ENCODE measurements at regions not wholly inside any gene's neighbourhood (a gene's known extent, or its start where the extent isn't known, plus 50 kb on each side); places are given as distances from the start of the nearest gene placed in this dataset.
"Not testable (repeated sequence)": the region's sequence is repeated elsewhere in the genome, so short reads cannot be mapped to it uniquely, and the experiment has no call there.

DNA sequence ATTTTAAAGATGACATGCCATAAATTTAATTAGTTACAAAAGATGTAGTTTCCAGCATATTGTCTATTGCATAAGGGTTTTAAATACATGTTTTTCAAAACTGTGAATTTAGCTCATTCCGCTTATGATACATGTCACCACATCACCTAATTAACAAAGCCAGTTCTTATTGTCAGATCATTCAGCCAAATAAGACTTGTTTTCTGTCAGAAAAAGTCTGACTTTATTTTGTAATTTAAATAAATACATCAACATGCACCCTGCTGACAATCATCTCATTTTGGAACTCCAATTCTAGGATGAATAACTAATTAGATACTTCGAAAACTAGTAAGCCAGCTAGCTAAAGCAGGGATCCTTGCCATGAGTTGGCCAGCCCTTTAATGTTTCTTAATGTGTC lies 110.9 kb upstream of the APP start:
- ATAC-seq (no peak), DNase-seq (no peak)
- Mint-ChIP-seq H3K36me3 (ENCODE audit: low read depth) (no peaks in the 10 kb centered on the region), H3K9me3 (peaks cover 6% of the 10 kb centered on the region), H3K27ac (no peak overlapping the region), H3K4me3 (no peak overlapping the region), H3K4me1 (no peaks in the 10 kb centered on the region), H3K27me3 (no peaks in the 10 kb centered on the region)

DNA sequence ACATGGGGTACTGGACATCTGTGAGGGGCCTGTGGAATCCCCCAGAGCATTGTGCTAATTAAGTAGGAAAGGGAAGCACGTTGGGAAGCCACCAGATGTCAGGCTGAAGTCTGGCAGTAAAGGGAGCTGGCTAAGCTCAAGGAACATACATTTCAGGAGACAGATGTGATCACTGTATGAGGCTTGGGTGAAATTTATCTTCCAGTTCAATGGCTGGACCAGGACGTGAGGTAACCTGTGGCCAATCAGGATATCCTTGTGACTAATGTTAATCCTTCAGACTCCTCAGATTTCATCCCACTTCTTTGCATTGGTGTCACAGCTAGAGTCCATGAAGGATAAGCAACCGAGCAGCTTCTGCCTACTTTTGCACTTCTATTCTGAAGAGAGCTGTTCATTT lies 110.2 kb upstream of the APP start:
- ATAC-seq (no peak), DNase-seq (no peak)
- no peak overlapping the region for H3K4me3 Mint-ChIP-seq
- no peaks in the 10 kb centered on the region for H3K27me3 Mint-ChIP-seq
- H3K36me3 Mint-ChIP-seq (ENCODE audit: low read depth): no peaks in the 10 kb centered on the region
- H3K27ac Mint-ChIP-seq: no peak overlapping the region
- H3K4me1 Mint-ChIP-seq: no peaks in the 10 kb centered on the region
- peaks cover 12% of the 10 kb centered on the region for H3K9me3 Mint-ChIP-seq

DNA sequence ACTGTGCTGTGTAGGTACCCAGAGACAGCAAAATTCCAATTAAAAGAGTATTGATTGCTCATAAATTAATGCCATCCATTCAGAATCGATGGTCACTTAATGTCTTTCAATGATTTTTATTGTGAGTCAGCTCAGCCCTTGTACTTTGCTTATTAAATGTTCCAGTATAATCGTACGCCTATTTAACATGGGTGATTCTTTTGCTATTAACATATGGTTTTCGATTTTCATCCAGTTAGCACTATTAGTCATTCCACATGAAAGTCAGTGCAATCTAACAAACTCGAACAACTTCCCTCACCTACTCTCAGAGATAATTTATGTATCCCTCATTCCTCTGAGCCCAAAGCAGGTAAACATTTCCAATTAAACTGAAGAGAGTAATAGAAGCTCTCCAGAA lies 109.6 kb upstream of the APP start:
- ATAC-seq: no peak
- Mint-ChIP-seq H3K4me3 (no peak overlapping the region), H3K9me3 (peaks cover 17% of the 10 kb centered on the region), H3K27me3 (no peaks in the 10 kb centered on the region), H3K4me1 (no peaks in the 10 kb centered on the region), H3K36me3 (ENCODE audit: low read depth) (no peaks in the 10 kb centered on the region), H3K27ac (no peak overlapping the region)
- no peak for DNase-seq

DNA sequence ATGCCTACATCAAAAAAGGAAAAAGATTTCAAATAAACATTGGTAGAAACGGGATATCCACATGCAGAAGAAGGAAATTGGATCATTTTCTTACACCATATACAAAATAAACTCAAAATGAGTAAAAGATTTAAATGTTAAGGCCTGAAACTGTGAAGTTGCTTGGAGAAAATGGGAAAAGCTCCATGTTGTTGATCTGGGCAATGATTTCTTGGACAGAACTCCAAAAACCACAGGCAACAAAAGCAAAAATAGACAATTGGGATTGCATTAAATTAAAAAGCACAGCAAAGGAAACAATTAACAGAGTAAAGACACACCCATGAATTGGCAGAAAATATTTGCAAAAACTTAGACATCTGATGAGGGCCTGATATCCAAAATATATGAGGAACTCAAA lies 105.2 kb upstream of the APP start:
- ATAC-seq: no peak
- Mint-ChIP-seq H3K27ac (no peak overlapping the region), H3K9me3 (peaks cover 54% of the 10 kb centered on the region), H3K27me3 (peaks cover 2% of the 10 kb centered on the region), H3K36me3 (ENCODE audit: low read depth) (no peaks in the 10 kb centered on the region), H3K4me3 (no peak overlapping the region), H3K4me1 (no peaks in the 10 kb centered on the region)
- no peak for DNase-seq

DNA sequence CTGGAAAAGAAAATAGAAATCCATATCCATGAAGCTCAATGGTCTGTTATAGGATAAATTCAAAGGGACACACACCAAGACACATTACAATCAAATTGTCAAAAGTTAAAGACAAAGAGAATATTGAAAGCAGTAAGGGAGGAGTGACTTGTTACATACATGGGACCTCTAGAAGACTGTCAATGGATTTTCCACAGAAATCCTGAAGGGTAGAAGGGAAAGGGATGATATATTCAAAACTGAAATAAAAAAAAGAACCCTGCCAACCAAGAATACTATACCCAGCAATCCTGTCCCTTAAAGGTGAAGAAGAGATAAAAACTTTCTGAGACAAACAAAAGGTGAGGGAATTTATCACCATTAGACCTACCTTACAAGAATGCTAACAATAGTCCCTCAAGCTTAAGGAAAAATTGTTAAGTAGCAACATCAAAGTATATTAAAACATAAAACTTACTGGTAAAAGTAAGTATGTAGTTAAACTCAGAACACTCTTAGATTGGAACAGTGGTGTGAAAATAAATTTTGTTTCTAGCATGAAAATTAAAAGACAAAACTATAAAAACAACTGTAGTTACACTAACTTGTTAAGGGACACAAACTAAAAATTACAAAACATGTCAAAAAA lies 103.2 kb upstream of the APP start:
- no peaks in the 10 kb centered on the region for H3K36me3 Mint-ChIP-seq (ENCODE audit: low read depth)
- H3K9me3 Mint-ChIP-seq: peaks cover 58% of the 10 kb centered on the region
- no peak for ATAC-seq
- peaks cover 3% of the 10 kb centered on the region for H3K27me3 Mint-ChIP-seq
- DNase-seq: no peak
- no peaks in the 10 kb centered on the region for H3K4me1 Mint-ChIP-seq
- no peak overlapping the region for H3K4me3 Mint-ChIP-seq
- no peak overlapping the region for H3K27ac Mint-ChIP-seq

DNA sequence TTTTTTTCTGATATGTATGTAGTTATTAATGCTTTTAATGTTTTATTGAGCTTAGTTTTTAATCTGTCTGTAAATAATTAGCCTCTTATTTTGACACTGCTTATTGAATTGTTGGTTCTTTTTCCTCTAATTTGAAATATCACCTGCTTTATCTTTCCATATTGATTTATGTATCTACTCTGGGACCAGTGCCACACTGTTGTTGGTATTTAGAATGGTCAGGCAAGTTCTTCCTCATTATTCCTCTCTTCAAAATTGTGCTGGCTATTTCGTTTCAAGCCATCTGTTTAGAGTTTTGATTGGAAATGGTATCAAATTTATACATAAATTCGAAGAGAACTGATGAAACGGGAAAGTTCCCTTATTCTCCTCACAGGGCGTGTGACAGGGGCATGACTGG lies 96.8 kb upstream of the APP start:
- DNase-seq (no peak), ATAC-seq (no peak)
- H3K27ac Mint-ChIP-seq: no peak overlapping the region
- no peaks in the 10 kb centered on the region for H3K36me3 Mint-ChIP-seq (ENCODE audit: low read depth)
- H3K4me3 Mint-ChIP-seq: no peak overlapping the region
- peaks cover 3% of the 10 kb centered on the region for H3K27me3 Mint-ChIP-seq
- H3K4me1 Mint-ChIP-seq: no peaks in the 10 kb centered on the region
- H3K9me3 Mint-ChIP-seq: peaks cover 17% of the 10 kb centered on the region

DNA sequence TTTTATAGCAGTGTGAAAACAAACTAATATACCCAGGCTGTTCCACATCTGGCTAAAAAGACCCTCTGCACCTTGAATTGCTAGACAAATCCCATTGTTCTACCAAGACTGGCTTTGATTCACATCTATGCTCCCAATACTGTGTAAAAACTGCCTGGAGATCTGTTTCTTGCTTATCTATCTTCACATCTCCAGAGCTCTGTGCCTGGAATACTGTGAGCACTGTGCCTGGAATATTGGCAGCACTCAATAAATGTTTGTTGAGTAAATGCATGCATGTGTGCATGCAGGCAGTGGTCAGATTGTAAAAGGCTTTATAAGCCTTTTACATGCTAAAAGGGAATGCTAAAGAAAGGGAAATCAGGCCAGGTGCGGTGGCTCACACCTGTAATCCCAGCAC lies 75.5 kb upstream of the APP start:
- DNase-seq (no peak), ATAC-seq (no peak)
- Mint-ChIP-seq H3K4me3 (no peak overlapping the region), H3K36me3 (ENCODE audit: low read depth) (no peaks in the 10 kb centered on the region), H3K27ac (no peak overlapping the region), H3K27me3 (peaks cover 3% of the 10 kb centered on the region), H3K4me1 (no peaks in the 10 kb centered on the region), H3K9me3 (no peaks in the 10 kb centered on the region)

DNA sequence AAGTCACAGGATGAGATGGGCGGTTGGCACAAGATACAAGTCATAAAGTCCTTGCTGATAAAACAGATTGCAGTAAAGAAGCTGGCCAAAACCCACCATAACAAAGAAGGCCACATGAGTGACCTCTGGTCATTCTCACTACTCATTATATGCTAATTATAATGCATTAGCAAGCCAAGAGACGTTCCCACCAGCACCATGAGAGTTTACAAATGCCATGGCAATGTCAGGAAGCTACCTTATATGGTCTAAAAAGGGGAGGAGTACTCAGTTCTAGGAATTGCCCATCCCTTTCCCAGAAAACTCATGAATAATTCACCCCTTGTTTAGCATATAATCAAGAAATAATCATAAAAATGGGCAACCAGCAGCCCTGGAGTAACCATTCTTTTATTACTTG lies 74.9 kb upstream of the APP start:
- no peak overlapping the region for H3K27ac Mint-ChIP-seq
- DNase-seq (no peak), ATAC-seq (no peak)
- H3K9me3 Mint-ChIP-seq: no peaks in the 10 kb centered on the region
- H3K4me3 Mint-ChIP-seq: no peak overlapping the region
- H3K4me1 Mint-ChIP-seq: no peaks in the 10 kb centered on the region
- H3K36me3 Mint-ChIP-seq (ENCODE audit: low read depth): no peaks in the 10 kb centered on the region
- H3K27me3 Mint-ChIP-seq: peaks cover 3% of the 10 kb centered on the region

DNA sequence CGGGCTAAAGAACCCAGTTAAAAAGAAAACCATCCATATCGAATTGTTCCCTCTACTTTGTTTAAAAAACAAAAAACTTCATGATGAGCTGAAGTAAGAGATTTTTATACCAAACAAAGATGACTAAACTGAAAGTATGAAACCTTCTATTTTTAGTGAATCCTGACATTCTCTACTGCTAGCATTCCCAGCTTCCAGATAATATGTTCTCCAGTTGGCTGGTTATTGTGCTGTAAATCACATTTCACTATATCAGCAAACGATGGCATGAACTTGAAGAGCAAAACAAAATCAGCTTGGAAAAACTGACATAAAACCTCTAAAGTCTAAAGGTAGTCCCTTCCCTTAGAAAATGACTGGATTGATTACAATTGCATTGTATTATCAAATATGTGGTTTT lies 68.1 kb upstream of the APP start:
- DNase-seq: no peak
- ATAC-seq: no peak
- H3K27me3 Mint-ChIP-seq: no peaks in the 10 kb centered on the region
- no peak overlapping the region for H3K4me3 Mint-ChIP-seq
- no peaks in the 10 kb centered on the region for H3K36me3 Mint-ChIP-seq (ENCODE audit: low read depth)
- H3K4me1 Mint-ChIP-seq: no peaks in the 10 kb centered on the region
- no peaks in the 10 kb centered on the region for H3K9me3 Mint-ChIP-seq
- no peak overlapping the region for H3K27ac Mint-ChIP-seq

DNA sequence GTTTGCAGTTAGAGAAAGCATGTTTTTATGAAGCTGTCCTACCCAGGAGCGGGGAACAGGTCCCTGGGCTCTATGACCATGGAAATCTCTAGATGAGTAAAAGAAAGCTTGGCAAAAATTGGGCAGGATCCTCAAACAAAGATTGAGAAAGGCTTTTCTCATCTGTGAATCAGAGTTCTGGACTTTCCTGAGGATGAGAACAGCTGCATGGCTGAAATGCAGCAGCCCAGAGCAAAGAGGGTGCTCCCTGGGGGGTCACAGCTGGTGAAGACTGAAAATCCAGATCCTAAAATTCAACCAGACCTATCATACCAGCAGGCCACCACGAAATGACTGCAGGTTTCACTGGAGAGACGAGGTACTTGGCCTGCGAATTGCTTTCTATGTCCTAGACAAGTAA lies 65.7 kb upstream of the APP start:
- no peak overlapping the region for H3K4me3 Mint-ChIP-seq
- ATAC-seq: no peak
- H3K4me1 Mint-ChIP-seq: no peaks in the 10 kb centered on the region
- no peak for DNase-seq
- no peaks in the 10 kb centered on the region for H3K27me3 Mint-ChIP-seq
- no peaks in the 10 kb centered on the region for H3K36me3 Mint-ChIP-seq (ENCODE audit: low read depth)
- H3K9me3 Mint-ChIP-seq: no peaks in the 10 kb centered on the region
- no peak overlapping the region for H3K27ac Mint-ChIP-seq

DNA sequence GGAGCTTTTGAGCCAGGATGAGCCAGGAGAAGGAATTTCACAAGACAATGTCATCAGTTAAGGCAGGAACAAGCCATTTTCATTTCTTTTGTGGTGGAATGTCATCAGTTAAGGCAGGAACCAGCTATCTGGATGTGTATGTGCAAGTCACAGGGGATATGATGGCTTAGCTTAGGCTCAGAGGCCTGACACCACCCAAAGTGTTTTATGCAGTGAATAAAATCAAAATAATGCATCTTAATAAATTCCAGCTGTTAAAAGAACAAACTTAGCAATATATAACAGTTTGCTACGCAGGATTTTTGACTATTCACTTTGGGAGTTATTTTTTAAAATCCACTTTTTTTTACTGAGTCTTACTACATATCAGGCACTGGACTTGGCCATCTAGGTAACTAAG lies 62.7 kb upstream of the APP start:
- not testable (repeated sequence) for ATAC-seq; H3K4me1 Mint-ChIP-seq; H3K36me3 Mint-ChIP-seq (ENCODE audit: low read depth); DNase-seq; H3K27ac Mint-ChIP-seq; H3K9me3 Mint-ChIP-seq; H3K27me3 Mint-ChIP-seq; H3K4me3 Mint-ChIP-seq

DNA sequence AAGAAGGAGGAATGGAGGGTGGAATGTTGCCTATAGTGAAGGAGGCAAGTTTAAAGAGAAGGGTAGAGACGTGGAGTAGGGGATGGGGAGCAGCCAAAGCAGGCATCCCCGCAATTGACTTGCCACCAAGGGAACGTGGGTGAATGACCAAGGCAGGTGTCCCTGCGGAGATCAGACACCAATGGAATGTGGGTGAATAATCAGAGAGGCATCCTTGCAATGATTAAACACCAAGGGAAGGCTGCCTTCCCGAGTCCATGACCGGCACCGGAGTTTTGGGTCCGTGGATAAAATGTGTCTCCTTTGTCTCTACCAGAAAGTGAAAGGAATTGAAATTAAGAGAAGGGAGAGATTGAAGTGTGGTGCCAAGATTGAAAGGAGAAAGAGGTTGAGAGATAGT lies 61.9 kb upstream of the APP start:
- H3K4me1 Mint-ChIP-seq; DNase-seq; H3K27ac Mint-ChIP-seq; H3K27me3 Mint-ChIP-seq; H3K36me3 Mint-ChIP-seq (ENCODE audit: low read depth); H3K4me3 Mint-ChIP-seq; H3K9me3 Mint-ChIP-seq; ATAC-seq: not testable (repeated sequence)

DNA sequence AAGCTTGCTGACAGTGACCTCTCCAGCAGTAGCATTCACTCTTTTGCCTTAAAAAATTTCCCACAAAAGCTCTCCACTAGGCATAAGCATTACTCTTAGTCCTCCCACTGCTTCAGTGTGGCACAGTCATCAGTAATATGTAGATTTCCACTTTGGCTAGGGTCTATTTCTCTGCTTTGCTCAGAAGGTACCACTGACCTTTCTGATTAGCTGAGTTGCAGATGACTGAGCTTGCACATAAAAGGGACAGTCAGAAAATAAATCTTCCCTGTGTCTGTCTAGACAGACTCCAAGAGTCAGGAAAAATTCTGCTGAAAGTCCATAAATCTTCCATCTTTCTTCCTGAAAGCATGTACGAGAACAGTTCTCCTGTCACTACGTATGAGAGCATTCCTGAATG lies 56.6 kb upstream of the APP start:
- no peaks in the 10 kb centered on the region for H3K4me1 Mint-ChIP-seq
- ATAC-seq: no peak
- H3K27me3 Mint-ChIP-seq: no peaks in the 10 kb centered on the region

DNA sequence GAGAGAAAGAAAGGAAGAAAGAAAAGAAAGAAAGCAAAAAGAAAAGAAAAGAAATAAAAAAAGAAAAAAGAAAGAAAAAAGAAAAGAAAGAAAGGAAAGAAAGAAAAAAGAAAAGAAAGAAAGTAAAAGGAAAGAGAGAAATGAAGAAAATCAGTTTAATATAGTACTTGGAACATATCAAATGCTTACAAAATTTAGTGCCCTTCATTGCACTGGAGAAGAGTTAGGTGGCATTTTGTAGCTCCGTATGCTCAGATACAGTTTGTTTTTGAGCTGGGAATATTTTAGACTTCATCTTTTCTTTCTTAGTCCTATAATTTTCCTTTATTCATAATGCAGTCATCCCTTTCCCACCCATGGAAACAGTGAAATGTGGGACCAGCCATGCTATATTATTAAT lies 56.2 kb upstream of the APP start:
- Mint-ChIP-seq H3K9me3 (no peaks in the 10 kb centered on the region), H3K27ac (no peak overlapping the region), H3K4me3 (no peak overlapping the region), H3K27me3 (no peaks in the 10 kb centered on the region), H3K36me3 (ENCODE audit: low read depth) (no peaks in the 10 kb centered on the region), H3K4me1 (no peaks in the 10 kb centered on the region)
- ATAC-seq (no peak), DNase-seq (no peak)

More for the DNA sequence above, 56.6 kb upstream of the APP start:
- H3K9me3 Mint-ChIP-seq: no peaks in the 10 kb centered on the region
- no peak overlapping the region for H3K4me3 Mint-ChIP-seq
- no peaks in the 10 kb centered on the region for H3K36me3 Mint-ChIP-seq (ENCODE audit: low read depth)
- H3K27ac Mint-ChIP-seq: no peak overlapping the region
- no peak for DNase-seq

DNA sequence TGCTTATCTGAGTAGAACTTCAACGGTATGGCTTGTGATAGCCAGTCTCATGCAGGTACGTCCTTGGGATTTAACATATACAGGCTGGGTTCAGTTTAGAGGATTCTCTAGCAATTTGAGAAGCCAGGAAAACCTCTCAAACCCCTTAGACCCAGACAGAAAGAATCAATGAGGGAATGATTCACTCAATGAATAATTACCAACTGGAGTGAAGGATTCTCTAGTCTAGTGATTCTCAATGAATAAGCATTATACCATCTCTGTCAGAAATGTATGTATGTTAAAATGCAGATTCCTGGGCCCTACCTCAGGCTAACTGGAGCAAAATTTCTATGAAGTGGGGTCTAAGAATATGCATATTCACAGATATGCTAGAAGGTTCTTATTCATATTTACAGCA lies 54.5 kb upstream of the APP start:
- DNase-seq: no peak
- Mint-ChIP-seq H3K9me3 (no peaks in the 10 kb centered on the region), H3K27ac (no peak overlapping the region), H3K27me3 (no peaks in the 10 kb centered on the region), H3K4me3 (no peak overlapping the region), H3K4me1 (no peaks in the 10 kb centered on the region), H3K36me3 (ENCODE audit: low read depth) (no peaks in the 10 kb centered on the region)
- ATAC-seq: no peak

DNA sequence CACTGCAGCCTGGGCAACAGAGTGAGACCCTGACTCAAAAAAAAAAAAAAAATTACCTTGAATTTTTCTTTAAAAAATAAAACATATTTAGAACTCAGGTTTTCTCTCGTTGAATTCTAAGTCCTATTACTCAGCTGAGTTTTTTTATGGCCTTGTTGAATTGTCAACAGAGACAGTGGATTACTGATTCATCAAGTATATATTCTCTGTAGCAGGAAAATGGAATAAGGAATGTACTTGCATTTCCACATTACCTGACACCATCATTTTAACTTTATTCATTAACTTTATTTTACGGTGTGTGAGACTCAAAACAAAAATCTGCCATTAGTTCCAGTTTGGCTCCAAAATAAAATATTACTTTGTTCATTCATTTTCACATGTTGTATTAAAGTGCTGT lies 53.8 kb upstream of the APP start:
- Mint-ChIP-seq H3K4me1 (no peaks in the 10 kb centered on the region), H3K36me3 (ENCODE audit: low read depth) (no peaks in the 10 kb centered on the region), H3K9me3 (no peaks in the 10 kb centered on the region), H3K27me3 (no peaks in the 10 kb centered on the region), H3K4me3 (no peak overlapping the region), H3K27ac (no peak overlapping the region)
- ATAC-seq: no peak
- DNase-seq: no peak
